Sigmoid colon (tissue), 4 donors: ENCODE measurements at regions not wholly inside any gene's neighbourhood (a gene's known extent, or its start where the extent isn't known, plus 50 kb on each side); places are given as distances from the start of the nearest gene placed in this dataset.
"Not testable (repeated sequence)": the region's sequence is repeated elsewhere in the genome, so short reads cannot be mapped to it uniquely, and the experiment has no call there.

ENCODE experiments used
- CTCF ChIP-seq, 4 experiments: fragments of 450-650 bp in 3 of 4; fragments of 200-600 bp in 1 of 4; IDR thresholded peaks; one replicate each; pipeline ENCODE4 v1.5.1; 2016 to 2019; ENCODE audit warnings: antibody characterized with exemption in 4 of 4, mild to moderate bottlenecking in 3 of 4, moderate library complexity in 2 of 4
- EP300 ChIP-seq, 4 donors: sonication (generic); formaldehyde crosslinking; IDR thresholded peaks; one replicate each; pipeline ENCODE4 v1.6.1; 2017; ENCODE audit warnings: antibody characterized with exemption in 4 of 4
- POLR2A ChIP-seq, 2 donors: fragments of 450-650 bp; IDR thresholded peaks; one replicate each; pipeline ENCODE4 v1.6.1; 2016; ENCODE audit warnings: antibody characterized with exemption in 2 of 2, mild to moderate bottlenecking in 2 of 2, moderate library complexity in 2 of 2

- TF ChIP-seq CTCF, POLR2A, EP300 (IDR thresholded peaks at IDR 0.05): not testable (repeated sequence)
These were observed 588.1 kb upstream of the GHITM start for GRCh38 chr10:83551190-83551589.
